GM06990 (cell line): ENCODE measurements at regions not wholly inside any gene's neighbourhood (a gene's known extent, or its start where the extent isn't known, plus 50 kb on each side); places are given as distances from the start of the nearest gene placed in this dataset.

ENCODE experiments used
- DNase-seq: peaks from one replicate; pipeline ENCODE4 v3.0.0-alpha.2; 2011; ENCODE audit not compliant: insufficient read length; ENCODE audit errors: extremely low read depth
- H3K27me3 ChIP-seq: replicated peaks from 2 replicates; pipeline ENCODE4 v1.6.0; 2011; ENCODE audit warnings: low read length; ENCODE audit not compliant: control insufficient read depth, insufficient read depth
- H3K36me3 ChIP-seq: 2 replicates; pipeline ENCODE4 v1.5.1; 2011; ENCODE audit warnings: low read length; ENCODE audit not compliant: control insufficient read depth, insufficient read depth
- H3K4me3 ChIP-seq: replicated peaks from 2 replicates; pipeline ENCODE4 v1.5.1; 2011; ENCODE audit warnings: low read depth, mild to moderate bottlenecking, control low read depth, low read length
- TF ChIP-seq, protein P1 (sequence below): IDR thresholded peaks from 2 replicates; pipeline ENCODE4 v1.5.1; 2011; ENCODE audit warnings: low read length, control low read depth, mild to moderate bottlenecking, inconsistent platforms; ENCODE audit not compliant: insufficient read depth, poor library complexity, severe bottlenecking

DNA sequence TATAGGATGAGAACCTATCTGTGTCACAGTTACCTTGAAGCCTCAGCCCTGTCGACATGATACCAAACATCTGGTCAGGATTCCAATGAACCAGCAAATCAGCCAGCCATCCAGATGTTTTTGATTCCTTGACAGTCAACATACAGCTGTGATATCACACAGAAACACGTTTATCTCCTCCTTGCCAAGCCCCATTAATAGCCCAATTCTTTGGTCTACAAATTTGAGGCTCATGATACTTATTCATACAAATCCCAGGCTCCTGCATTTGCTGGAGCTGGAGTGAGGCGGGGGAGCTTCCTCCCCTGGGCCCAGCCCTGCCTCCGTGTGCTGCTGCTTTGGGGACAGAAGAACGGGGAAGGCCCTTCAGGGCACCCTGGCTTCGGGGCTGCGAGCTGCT is 611.6 kb upstream of the SALL3 start:
- Histone ChIP-seq H3K36me3 (no peaks in the 10 kb centered on the region), H3K4me3 (no peak overlapping the region), H3K27me3 (no peaks in the 10 kb centered on the region)
- TF ChIP-seq, protein P1, sequence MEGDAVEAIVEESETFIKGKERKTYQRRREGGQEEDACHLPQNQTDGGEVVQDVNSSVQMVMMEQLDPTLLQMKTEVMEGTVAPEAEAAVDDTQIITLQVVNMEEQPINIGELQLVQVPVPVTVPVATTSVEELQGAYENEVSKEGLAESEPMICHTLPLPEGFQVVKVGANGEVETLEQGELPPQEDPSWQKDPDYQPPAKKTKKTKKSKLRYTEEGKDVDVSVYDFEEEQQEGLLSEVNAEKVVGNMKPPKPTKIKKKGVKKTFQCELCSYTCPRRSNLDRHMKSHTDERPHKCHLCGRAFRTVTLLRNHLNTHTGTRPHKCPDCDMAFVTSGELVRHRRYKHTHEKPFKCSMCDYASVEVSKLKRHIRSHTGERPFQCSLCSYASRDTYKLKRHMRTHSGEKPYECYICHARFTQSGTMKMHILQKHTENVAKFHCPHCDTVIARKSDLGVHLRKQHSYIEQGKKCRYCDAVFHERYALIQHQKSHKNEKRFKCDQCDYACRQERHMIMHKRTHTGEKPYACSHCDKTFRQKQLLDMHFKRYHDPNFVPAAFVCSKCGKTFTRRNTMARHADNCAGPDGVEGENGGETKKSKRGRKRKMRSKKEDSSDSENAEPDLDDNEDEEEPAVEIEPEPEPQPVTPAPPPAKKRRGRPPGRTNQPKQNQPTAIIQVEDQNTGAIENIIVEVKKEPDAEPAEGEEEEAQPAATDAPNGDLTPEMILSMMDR = no peak
- DNase-seq = no peak

DNA sequence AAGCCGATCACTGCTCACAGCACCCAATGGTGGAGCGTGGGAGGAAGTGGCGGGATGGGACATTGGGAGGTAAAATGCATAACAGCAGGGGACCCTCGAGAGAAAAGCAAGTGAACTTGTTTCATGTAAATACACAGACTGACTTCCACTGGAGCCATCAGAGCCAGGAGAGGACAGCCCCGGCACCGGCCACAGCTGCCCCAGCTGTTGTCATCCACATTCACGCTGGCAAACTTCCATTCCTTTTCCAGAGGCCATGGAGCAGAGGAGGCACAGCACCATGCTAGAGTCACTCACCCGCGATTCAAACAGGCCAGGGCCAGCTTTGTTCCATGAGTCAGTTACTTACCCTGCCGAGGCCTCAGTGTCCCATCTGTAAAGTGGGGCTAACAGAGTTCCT is 610.9 kb upstream of the SALL3 start:
- H3K27me3 ChIP-seq = no peaks in the 10 kb centered on the region
- TF ChIP-seq, protein P1 = no peak
- no peaks in the 10 kb centered on the region for H3K36me3 ChIP-seq
- no peak overlapping the region for H3K4me3 ChIP-seq
- DNase-seq = no peak

DNA sequence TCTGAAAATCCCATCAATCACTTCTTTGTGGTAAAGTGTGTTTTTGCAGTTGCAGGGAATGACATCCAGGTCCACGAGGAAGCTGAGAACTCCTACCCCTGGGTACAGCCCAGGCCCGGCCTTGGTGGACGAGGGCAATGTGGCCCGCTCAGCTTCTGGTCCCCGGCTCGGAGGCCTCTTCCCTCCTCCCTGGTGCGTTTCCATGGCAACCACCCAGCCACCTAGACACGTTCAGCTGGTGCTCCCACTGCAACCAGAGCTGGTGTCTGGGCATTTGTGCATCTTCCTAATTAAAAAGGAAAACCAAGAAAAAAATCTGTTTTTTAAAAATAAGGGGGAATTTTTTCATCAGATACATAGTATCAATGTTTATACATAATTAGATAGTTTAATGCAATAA is 603.6 kb upstream of the SALL3 start:
- no peak for DNase-seq
- H3K4me3 ChIP-seq = no peak overlapping the region
- no peaks in the 10 kb centered on the region for H3K36me3 ChIP-seq
- TF ChIP-seq, protein P1 = no peak
- H3K27me3 ChIP-seq = no peaks in the 10 kb centered on the region

DNA sequence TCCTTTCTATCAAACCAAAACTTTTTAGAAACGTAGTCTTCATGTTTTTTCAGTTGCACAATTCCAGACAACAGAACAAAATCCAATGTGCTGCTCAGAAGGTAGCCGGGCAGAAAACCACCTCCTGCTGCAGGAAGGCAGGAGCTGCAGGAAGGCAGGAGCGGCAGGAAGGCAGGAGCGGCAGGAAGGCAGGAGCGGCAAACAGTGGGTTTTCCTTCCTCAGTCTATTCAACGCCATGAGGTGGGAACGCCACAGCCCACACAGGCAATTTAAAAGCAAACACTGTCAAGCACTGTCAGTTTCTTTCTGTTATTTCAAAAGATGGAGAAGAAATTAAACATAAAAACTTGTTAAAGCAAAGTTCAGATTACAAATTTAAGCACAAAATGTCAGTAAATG is 601.2 kb upstream of the SALL3 start:
- DNase-seq = no peak
- H3K36me3 ChIP-seq = no peaks in the 10 kb centered on the region
- TF ChIP-seq, protein P1 = no peak
- no peaks in the 10 kb centered on the region for H3K27me3 ChIP-seq
- no peak overlapping the region for H3K4me3 ChIP-seq

DNA sequence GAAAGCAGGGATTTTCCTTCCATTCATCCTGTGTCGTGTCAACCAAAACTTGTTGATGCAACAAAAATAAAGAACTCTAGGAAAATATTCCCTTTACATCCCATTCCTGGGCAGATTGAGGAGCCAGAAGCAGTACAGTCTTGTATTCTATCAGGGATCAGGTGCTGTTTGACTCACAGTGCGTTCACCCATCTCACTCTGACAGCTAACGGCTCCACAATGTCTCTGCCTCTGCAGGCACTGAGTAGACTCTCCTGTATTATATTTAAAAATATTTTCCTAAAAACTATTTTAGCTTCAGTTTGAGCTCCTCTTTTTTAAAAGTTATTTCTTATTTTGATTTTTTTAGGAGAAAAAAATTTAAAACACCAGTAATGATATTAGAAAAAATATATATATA is 600.6 kb upstream of the SALL3 start:
- TF ChIP-seq, protein P1 = no peak
- Histone ChIP-seq H3K4me3 (no peak overlapping the region), H3K27me3 (no peaks in the 10 kb centered on the region), H3K36me3 (no peaks in the 10 kb centered on the region)
- DNase-seq = no peak

DNA sequence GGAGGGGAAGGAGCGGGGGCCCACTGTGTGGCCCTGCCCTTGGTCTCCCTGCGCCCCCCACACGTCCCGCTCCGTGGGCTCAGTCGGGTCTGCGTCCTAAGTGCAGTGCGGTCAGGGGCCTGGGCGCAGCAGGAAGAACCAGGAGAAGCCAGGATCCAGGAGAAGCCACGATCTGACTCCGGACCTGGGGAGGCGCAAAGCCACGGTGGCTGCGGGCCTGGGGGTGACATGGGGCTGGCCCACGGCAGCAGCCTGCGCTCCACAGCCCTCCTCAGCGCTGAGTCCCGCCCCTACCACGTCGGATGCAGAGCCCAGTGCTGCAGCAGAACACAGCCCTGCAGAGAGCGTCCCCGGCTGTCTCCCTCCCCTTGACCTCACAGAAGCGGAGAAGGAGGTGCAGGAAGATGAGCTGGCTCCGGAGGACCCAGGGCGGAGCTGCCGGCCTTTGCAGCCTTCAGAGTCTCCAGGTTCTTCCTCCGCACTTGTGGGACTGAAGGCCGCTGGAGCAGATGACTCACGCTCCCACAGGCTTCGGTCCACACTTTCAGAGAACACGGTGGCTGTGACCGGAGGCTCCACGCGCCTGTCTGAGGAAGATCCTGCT is 589.2 kb upstream of the SALL3 start:
- DNase-seq = no peak
- Histone ChIP-seq H3K36me3 (no peaks in the 10 kb centered on the region), H3K4me3 (no peak overlapping the region), H3K27me3 (no peaks in the 10 kb centered on the region)
- TF ChIP-seq, protein P1 = no peak
